DMS153 (cell line): ENCODE measurements at regions not wholly inside any gene's neighbourhood (a gene's known extent, or its start where the extent isn't known, plus 50 kb on each side); places are given as distances from the start of the nearest gene placed in this dataset.
"Not testable (repeated sequence)": the region's sequence is repeated elsewhere in the genome, so short reads cannot be mapped to it uniquely, and the experiment has no call there.

ENCODE experiments used
- DNase-seq: peaks from one replicate; lab custom pipeline; 2025; lab: John Stamatoyannopoulos, UW

GRCh38 chr4:158051401-158052235 lies 121.2 kb downstream of the GASK1B start:
- DNase-seq: no peak

- DNase-seq: no peak
Measured at GRCh38 chr4:158050942-158051341, 121.9 kb downstream of the GASK1B start.

- DNase-seq: no peak
Measured at GRCh38 chr4:158046345-158046744, 126.5 kb downstream of the GASK1B start.

GRCh38 chr4:158043971-158044618 lies 128.7 kb downstream of the GASK1B start:
- no peak for DNase-seq

GRCh38 chr4:158042591-158043030 lies 130.2 kb downstream of the GASK1B start:
- no peak for DNase-seq

- no peak for DNase-seq
Measured at GRCh38 chr4:158038718-158039117, 134.1 kb downstream of the GASK1B start.

GRCh38 chr4:158036998-158037397 lies 135.8 kb downstream of the GASK1B start:
- DNase-seq: no peak

GRCh38 chr4:158035662-158036195 lies 137.1 kb downstream of the GASK1B start:
- DNase-seq: no peak

GRCh38 chr4:158033416-158034120 lies 139.3 kb downstream of the GASK1B start:
- no peak for DNase-seq

GRCh38 chr4:158032733-158033415 lies 140.0 kb downstream of the GASK1B start:
- DNase-seq: no peak

- not testable (repeated sequence) for DNase-seq
Measured at GRCh38 chr4:158028381-158028780, 144.4 kb downstream of the GASK1B start.

GRCh38 chr4:158025131-158025530 lies 147.7 kb downstream of the GASK1B start:
- no peak for DNase-seq

GRCh38 chr4:158020734-158021346 lies 152.0 kb downstream of the GASK1B start:
- DNase-seq: no peak

- DNase-seq: peak; percentile 39
Measured at GRCh38 chr4:158020176-158020575, 152.6 kb downstream of the GASK1B start.

GRCh38 chr4:158018831-158019230 lies 154.0 kb downstream of the GASK1B start:
- no peak for DNase-seq

- no peak for DNase-seq
Measured at GRCh38 chr4:158018221-158018830, 154.5 kb downstream of the GASK1B start.

GRCh38 chr4:158016511-158016910 lies 156.3 kb downstream of the GASK1B start:
- no peak for DNase-seq

GRCh38 chr4:158015241-158015640 lies 157.6 kb downstream of the GASK1B start:
- no peak for DNase-seq

- no peak for DNase-seq
Measured at GRCh38 chr4:158013858-158014257, 159.0 kb downstream of the GASK1B start.

- DNase-seq: no peak
Measured at GRCh38 chr4:158010361-158010760, 162.5 kb downstream of the GASK1B start.
